Activated gamma-delta T cell (primary cell): ENCODE measurements at regions not wholly inside any gene's neighbourhood (a gene's known extent, or its start where the extent isn't known, plus 50 kb on each side); places are given as distances from the start of the nearest gene placed in this dataset.
"Not testable (repeated sequence)": the region's sequence is repeated elsewhere in the genome, so short reads cannot be mapped to it uniquely, and the experiment has no call there.

Experiments used
- DNase-seq: peaks from one replicate; lab custom pipeline; 2025; lab: John Stamatoyannopoulos, UW

DNA sequence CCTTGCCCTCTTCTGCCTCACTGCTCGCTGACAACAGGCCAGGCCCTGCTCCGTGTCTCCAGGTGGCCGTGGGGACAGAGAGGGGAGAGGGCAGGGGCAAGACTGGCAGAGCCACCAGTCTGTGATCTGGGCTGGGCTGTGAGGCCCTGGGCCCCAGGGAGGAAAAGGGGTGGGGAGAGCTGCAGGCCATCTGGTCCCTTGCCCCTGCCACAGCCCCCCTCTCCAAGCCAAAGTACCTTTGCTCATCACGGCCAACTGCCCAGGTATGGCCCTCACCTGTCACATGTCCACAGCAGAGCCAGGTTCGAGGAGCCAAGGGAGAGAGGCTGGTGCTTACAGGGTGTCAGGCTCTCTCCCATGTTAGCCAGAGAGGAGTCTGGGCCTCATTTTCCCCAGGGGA, 91.4 kb upstream of the LHX1 start:
- DNase-seq: no peak

DNA sequence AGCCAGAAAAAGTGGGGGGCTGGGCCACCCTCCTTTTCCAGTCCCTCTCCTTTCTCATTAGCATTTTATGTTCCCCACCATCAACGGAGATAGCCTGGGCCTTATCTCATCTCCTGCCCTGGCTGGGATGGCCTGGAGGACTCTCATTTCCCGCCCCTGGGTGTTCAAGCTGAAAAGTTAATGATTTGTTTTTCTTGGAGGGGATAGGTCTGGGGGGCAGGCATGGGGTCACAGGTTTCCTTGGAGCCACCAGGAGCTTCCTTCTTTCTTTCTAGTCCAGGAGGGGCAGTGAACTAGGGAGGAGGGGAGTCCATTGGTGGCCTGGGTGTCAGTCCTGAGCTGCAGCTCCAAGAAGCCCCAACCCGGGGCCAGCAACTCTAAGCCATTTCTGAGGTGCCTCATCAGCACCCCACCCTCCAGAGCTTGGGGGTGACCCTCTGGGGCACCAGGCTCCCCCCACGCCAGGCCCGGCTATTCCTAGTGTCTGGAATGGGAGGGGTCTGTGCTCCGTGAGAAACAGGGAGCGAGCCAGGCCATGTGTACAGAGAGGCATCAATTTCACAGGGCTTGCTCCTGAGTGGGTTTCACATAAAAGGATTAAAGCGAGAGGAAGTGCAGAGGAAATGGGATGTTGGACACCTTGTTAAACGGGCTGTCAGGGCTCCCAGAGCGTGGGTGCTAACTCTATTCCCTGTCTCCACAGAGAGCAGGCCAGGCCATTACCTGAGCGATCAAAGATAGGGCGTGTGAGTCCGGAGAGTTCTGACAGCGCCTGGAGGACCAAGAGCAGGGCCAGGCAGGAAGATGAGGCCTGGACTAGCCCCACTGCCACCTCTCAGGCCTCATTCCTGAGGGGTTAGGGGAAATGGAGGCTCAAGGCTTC, 90.6 kb upstream of the LHX1 start:
- no peak for DNase-seq

DNA sequence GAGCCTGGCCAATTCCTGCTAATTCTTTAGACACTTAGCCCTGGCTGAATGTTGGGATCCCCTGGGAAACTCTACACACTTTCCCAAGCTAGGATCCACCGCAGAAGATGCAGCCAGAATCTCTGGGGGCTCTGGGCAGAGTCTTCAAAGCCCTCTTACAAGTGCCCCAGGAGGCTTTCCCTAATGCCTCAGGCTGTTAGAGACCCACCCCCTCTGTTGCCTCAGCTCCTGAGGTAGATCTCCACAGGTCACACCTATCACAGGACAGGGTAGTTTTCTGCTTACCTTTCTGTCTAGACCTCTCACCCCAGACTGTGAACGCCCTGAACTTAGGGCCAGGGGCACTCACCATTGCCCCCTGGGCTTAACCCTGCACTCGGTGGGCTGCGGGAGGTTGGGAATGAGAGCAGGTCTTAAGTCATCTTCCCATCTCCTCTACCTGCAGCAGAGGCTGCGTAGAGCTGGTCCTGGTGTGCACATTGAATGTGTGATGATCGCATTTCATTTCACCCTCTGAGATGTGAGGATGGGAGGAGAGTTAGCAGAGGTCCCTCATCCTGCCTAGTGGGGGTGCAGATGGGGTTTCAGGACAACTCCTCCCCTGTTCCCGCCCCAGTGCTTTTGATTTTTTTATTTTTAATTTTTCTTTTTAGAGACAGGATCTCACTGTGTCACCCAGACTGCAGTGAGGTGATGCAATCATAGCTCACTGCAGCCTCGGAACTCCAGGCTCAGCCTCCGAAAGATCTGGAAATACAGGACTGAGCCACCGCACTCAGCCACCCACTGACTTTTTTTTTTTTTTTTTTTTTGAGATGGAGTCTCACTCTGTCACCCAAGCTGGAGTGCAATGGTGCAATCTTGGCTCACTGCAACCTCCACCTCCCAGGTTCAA, 89.0 kb upstream of the LHX1 start:
- DNase-seq: no peak

DNA sequence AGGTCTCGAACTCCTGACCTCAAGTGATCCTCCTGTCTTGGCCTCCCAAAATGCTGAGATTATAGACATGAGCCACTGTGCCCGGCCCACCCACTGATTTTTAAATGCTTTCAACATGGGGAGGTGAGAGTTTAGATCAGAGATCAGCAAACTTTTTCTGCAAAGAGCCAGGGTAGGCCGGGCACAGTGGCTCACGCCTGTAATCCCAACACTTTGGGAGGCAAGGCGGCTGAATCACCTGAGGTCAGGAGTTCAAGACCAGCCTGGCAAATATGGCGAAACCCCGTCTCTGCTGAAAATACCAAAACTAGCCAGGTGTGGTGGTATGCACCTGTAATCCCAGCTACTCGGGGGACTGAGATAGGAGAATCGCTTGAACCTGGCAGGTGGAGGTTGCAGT, 88.3 kb upstream of the LHX1 start:
- not testable (repeated sequence) for DNase-seq

DNA sequence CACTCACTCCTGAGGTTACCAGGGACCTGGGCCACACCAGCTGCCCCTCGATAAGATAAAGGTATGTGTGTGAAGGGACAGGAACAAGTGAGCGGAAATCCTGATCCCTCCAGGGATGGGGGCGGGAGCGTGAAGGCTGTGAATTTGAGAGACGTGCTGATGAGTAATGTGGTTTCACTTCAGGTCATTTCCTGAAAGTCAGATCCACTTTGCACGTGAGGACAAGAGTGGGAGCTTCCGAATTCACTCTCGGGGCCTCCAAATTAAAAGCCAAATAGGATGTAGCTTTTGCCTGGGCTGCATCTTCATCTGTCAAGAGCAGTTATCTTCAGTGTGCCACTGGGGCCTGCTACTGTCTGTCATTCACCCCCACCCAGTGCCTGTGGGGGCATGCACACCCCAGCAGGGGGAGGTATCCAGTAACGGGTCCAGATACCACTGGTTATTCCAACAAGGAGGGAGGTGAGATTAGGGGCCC, 87.4 kb upstream of the LHX1 start:
- no peak for DNase-seq

DNA sequence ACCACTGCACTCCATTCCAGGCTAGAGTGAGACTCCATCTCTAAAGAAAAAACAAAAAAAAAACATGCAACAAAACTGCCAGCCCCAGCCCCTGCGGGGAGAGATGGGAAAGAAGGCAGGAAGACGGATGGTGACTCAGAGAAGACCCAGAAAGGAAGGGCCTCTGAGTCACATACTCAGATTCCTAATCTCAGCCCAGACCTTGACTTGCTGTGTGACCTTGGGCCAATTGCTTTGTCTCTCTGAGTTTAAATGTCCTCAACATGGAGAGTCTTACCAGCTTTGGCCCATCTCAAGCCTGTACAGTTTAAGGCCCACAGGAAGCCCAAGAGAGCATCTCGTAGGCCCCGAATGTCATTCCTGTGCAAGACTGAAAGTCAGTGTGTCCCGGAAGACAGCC, 86.5 kb upstream of the LHX1 start:
- no peak for DNase-seq

DNA sequence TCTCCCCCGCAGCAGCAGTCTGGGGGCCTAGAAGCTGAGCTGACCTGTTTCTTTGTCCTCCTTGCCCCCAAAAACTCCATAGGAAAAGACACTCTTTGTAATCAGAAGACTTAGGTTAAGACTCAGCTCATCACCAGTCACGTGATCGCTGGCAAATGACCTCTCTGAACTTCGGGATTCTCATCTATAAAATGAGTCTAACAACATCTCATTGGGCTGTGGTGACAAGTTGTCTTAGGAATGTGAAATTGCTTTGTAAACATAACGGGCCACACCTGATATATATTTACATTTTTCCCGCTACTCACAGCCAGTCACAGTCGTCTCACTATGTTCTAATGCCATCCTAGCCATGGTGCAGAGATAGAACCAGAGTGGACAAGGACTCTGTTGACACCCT, 86.0 kb upstream of the LHX1 start:
- DNase-seq: no peak

DNA sequence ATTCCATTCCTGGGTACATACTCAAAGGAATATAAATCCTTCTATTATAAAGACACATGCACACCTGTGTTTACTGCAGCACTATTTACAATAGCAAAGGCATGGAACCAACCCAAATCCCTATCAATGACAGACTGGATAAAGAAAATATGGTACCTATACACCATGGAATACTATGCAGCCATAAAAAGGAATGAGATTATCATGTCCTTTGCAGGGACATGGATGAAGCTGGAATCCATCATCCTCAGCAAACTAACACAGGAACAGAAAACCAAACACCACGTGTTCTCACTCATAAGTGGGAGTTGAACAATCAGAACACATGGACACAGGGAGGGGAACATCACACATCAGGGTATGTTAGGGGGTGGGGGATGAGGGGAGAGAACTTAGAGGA, 84.8 kb upstream of the LHX1 start:
- DNase-seq: not testable (repeated sequence)

DNA sequence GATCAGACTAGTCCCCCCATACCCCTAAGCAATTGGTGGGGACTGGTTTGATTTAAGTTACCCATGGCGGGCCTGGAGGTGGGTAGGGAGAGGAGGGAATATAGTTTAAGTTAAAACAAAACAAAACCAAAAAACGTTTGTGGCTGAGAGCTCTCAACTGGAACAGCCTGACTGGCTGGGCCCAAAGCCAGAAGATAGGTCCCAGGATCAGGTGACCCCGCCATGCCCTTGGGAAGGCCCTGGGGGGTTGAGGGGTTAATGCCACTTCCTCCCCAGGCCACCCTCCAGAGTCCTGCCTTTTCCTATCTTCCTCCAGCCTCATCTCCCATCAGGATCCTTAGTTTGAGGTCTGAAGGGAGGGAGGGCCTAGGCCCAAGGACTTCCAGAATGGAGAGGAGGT, 82.3 kb upstream of the LHX1 start:
- DNase-seq: no peak

DNA sequence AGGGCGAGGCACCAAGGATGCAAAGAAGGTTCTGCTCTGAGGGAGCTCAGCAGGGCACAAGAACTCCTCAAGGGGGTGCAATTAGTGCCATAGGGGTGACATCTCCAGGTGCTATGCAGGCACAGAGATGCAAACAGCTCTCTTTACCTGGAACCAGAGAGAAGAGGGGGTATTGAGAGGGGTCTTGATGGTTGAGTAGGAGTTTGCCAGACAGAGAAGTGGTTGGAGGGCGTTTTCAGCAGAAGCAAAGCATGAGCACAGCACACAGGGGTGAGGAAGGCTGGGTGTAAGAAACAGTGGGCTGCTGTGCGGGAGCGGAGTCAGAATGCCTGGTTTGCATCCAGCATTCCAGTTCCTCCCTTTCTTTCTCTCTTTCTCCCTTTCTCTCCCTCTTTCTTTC, 81.8 kb upstream of the LHX1 start:
- no peak for DNase-seq

DNA sequence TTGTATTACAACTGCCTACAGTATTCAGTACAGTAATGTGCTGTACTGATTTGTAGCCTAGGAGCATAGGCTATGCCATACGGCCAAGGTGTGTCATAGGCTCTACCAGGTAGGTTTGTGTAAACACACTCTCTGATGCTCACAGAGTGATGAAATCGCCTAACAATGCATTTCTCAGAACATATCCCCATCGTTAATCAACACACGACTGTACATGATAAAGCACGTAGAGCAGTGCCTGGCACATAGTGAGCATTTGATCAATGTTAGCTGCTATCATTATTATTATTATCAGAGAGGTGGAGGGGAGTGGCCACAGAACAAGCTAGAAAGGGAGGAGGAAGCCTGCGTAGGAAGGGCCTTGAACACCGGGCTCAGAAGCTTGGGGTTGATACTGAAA, 81.1 kb upstream of the LHX1 start:
- no peak for DNase-seq

DNA sequence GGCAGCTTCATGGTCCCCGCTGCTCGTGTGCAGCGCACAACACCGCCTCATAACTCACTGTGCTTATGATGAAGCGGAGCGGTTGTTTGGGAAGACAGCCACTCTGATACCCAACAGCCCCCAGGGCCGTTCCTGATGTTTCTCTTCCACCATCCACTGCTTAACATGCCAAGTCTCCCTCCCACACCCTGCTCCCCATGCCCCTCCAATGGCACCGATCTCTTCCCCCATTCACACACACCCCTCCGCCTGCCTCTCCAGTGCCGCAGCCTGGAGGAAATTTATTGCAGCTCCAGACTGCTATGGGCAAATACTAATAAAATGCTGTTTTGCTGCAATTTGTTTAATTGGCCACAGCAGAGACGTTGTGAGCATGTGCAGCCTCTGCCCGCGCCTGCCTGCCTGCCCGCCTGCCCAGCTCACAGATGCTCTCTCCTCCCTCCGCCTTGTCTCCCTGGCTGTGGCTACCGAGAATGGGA, 80.3 kb upstream of the LHX1 start:
- DNase-seq: no peak

DNA sequence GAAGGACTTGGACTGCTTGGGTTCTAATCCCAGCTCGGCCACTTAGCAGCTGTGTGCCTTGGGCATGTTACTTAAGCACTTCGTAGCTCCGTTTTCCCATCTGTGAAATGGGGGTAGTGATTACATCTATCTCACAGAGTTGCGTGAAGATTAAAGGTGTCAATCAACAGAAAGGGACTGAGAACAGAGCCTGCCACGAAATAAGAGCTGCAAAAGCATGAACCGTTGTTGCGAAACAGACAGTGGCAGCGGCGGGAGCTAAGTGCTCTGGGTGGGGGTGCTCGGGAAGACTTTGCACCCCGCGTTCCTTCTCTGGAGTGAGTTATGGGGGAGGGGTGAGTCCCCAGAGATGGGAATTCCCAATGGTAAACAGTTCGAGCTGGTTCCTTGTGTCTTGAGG, 79.6 kb upstream of the LHX1 start:
- no peak for DNase-seq

DNA sequence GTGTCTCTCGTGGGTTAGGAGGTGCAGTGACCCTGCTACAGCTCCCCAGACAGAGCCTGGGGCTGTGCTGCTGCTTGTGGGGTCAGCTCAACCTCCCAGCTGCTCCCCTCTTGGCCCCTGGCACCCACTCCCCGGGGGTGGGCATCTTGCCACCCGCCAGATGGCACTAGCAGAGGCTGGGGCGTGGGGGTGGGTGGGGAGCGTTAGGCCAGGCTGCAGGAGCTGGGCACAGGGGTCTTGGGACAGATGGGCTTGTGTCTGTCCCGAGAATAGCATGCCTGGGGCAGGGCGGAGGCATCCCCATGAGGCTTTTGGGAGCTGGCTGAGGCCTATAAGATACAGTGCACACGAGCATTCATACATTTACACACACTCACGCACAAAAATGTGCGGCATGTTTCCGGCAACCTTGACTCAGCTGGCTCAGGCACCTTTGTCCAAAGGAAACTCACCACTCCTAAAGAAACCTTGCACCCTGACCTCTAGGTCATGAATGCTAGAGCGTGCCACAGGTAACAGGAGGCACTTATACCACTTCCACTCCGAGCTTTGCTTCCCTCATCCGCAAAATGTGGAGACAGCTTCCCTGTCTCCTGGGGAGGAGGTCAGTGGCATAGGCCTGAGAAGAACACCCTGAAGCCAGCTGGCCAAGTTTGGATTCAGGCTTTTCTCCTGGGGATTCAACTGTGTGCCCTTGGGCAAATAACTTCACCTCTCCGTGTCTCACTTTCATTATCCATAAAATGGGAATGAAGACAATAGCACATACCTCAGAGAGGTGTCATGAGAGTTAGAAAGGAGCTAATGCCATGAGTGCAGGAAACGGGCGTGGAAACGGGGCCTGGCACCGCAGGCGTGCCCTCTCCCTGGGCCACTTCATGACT, 78.9 kb upstream of the LHX1 start:
- no peak for DNase-seq

DNA sequence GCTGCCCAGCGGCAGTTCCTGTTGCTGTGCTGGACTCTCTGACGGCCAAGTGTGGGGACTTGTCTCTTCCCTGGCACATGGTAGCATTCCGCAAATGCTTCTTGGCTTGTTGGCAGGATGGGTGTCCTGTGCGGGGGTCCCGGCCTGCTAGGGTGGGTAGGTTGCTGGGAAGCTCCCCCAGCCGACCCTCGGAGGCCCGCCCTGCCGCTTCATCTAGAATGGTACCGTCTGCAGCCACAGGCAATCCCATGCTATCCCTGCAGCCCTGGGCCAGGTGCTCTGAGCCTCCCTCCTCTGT, 78.3 kb upstream of the LHX1 start:
- no peak for DNase-seq

DNA sequence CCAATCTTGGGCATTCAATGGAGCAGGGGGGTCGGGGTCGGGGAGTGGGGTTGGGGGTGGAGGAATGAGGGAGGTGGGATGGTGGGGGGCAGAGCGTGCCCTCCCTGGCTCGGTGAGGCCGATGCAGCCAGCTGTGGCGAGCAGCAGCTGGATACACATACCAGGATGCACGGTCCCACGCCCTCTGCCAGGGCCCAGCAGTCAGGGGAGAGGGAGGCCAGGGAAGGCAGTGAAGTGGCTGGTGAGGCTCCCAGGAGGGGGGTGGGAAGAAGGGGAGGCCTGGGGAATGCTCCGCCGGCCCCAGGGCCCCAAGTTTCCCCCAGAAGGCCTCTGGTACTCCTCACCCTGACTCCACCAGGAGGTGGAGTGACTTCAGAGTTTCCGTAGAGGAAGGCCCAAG, 77.6 kb upstream of the LHX1 start:
- no peak for DNase-seq

DNA sequence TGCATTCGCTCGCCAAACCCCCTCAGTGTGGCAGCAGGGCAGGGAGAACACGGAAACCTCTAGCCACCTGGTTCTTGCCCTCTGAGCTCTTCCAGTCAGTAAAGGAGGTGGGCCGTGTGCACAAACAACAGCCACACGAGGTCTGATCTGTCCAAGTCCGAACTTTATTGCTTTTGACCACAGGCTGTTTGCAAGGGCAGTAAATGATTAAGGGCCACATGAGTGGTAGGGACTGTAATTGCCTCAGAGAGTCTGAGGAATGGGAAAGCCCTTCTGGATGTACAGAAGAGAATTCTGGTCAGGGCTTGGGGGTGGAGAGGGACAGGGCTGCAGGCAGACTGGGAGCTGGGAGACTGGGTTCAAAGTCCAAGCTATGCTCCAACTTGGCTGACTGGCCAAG, 75.7 kb upstream of the LHX1 start:
- no peak for DNase-seq

DNA sequence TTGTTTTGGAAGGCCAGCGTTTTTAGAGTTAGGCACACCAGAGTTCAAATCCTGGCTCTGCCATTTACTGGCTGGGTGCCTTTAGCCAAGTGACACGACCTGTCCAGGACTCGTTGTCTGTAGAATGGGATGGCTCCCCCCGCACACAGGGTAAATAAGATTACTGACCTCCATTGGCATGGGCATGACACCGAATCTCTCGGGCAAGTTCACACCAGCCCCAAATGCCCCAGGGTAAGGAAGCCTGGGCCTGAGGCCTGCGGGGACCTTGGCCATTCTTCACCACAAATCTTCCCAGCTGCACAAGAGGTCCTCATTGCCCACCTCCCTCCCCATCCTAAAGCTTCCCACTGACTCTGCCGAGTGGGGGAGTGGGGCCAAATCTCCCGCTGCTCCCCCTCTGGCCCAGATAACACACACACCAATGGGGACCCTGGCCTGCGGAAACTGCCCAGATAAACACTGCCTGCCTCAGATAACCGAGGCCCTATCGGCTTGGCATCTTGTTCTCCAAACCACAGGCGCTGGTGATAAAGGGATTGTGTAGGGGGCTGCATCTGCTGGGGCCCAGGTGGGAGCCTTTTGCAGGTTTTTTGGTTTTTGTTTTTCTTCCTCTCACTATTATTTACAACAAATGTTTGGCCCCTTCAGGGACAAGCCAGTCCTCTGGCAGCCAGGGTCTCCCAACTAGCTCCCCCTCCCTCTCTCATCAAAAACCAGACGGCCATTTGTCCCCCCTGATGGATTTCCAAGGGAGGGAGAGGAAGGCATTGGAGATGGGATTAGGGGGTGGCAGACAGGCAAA, 75.0 kb upstream of the LHX1 start:
- DNase-seq: no peak

DNA sequence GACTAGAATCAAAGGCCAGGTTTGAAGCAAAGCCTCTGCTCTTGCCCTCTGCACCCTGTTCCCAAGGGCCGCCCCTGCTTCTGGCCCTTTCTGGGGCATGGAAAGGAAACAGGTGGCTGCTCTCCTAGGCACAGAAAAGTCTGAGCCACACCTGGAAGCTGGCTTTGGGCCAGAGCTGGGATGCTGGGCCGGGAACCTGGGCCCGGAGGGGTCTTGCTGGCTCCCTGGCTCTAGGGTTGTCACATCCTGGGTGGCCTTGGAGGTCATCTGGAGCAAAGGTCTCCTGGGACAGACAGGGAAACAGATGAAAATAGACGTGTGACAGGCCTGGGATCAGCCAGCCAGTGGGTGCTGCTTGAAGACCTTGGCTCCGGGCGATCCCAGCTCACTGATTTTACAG, 74.1 kb upstream of the LHX1 start:
- no peak for DNase-seq

DNA sequence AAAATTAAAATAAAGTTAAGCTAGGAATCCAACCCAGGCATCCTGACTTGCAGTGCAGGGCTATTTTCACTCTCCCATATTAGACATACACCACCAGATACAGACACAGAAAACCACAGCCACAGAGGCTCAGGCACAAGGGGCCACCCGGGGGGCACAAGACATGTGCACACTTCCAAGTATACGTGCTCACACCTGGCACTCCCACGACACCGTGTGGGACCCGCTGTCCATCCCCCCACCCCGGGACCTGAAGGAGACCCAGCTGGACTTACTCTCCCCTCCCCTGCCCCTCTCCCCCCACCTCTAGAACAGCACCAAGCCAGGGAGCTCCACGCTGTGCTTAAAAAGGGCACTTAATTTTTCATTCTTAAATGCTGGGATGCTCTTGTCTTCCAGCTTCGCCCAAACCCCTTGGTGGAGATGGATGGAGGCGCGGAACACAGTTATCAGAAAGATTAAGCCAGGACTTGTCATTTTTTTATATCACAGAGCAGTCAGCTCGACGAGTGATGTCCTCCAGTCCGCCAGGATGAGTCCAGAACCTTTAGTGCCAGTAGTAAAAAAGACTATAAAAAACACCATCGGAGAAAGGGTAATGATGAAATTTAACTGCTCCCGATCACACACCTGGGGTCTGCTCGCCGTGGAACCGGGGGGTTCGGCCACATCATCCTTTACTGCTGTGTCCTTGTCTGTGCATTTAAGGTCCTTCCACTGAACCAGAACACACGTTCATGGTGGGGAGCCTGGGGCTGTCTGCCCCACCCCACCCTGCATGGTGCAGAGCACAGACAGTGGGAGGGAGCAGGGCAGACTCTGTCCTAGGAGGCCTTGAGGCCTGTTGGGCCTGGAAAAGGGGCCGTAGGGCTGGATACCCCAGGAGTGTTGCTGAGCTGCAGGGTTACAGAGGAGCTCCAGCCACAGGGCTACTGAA, 73.3 kb upstream of the LHX1 start:
- DNase-seq: no peak
